NCI-H2227 (cell line): ENCODE measurements at regions not wholly inside any gene's neighbourhood (a gene's known extent, or its start where the extent isn't known, plus 50 kb on each side); places are given as distances from the start of the nearest gene placed in this dataset.

Experiments used
- DNase-seq: peaks from one replicate; lab custom pipeline; 2025; ENCODE audit not compliant: unreplicated experiment; lab: John Stamatoyannopoulos, UW

DNA sequence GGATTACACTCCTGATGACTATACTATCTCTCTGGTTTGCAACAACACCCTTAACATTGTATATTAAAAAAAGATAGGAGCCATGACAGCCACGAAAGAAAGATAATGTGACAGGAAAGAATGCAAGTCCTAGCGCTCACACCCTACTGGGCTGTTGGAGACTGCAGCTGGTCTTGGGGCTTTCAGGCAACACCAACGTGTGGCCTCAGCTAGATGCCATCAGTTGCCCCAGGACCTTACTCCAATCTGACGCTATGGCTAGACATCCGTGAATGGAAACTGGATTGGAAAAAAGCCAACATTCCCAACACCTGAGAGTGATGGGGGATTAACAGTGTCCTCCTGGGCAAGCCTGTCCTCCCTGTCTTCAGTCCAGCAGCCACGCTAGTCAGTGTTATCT is 357.4 kb upstream of the GULP1 start:
- no peak for DNase-seq

DNA sequence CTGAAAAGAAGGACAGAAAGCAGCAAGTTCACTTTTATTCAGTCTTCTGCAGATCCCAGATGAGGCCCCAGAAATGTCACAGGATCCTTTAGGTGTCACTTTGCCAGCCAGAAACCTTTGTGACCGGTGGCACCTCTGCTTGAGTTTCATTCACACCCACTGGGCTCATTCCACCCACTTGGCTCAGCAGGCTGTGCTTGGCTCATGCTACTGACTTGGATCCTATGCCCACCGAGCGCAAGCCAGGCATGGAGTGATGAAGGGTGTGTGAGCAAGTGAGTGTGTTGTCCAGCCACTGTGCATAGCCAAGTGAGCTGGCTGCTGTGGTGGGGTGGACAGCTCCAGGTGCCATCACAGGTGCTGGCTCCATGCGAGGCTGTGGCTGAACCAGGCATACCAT is 357.0 kb upstream of the GULP1 start:
- DNase-seq = no peak

DNA sequence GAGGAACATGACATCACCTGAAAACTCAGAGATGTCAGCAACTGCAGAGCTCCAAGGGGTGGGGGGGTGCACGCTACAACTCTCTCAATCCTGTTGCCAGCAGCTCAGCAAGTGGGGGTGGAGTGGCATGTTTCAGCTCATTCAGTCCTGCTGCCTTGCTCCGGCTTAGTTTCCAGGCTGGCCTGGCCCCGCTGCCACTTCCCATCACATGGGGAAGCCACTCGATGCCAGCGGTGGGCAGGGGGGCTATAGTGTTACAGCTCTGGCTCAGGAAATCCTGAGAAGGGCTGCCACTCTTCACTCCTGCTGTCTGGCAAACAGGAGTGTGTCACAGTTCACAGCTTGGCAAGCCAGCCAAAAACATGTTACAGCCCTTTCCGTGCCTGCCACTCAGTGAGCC is 356.5 kb upstream of the GULP1 start:
- no peak for DNase-seq

DNA sequence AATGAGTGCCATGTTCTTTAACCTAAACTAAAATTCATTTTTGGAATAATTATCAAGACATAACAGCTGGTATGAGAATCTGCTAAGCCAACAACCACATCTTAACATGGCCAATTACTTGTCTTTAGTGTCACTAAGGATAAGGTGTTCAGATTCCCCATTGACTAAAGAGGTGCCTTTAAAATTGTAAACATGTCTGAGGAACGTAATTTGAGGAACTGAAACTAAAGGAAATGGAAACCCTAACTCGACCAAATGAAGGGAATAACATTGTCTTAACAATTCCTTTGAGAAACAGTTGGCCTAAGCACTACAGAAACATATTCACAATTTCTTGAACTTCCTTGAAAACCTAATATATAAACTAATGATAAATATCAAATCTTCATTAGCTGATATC is 355.4 kb upstream of the GULP1 start:
- DNase-seq = no peak

DNA sequence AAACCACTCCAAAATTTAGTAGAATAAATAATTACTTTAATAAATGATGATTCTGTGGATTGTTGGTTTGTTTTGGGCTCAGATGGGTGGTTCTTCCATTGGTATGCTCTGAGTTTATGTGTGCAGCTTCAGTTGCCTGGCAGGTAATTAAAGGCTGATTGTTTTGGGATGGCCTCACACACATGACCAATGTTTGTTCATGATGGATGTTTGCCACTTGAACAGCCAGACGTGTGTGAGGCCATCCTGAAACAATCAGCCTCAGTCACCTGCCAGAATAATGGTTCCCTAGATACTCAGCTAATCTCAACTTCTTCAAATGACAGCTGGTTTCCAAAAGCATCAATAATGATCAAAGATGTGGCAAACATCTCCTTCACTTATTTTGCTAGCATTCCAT is 352.5 kb upstream of the GULP1 start:
- DNase-seq = no peak

DNA sequence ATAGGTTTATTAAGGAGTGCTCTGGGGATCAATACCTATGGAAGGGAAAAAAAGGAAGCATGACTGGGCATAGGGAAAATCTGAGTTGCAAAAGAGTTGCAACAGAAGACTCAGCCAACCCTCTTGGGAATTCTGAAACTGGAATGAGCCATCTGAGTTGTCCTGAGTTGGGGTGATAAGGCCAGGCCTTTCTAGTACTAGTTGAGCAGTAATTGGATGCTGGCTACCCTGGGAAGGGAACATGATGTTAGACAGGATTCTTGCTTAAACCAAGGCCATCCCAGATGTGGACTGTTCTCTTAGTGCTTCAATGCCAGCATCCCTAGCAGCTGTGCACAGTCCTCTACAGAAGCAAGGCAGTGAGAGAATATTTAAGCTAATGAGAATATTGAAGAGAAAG is 348.8 kb upstream of the GULP1 start:
- no peak for DNase-seq

DNA sequence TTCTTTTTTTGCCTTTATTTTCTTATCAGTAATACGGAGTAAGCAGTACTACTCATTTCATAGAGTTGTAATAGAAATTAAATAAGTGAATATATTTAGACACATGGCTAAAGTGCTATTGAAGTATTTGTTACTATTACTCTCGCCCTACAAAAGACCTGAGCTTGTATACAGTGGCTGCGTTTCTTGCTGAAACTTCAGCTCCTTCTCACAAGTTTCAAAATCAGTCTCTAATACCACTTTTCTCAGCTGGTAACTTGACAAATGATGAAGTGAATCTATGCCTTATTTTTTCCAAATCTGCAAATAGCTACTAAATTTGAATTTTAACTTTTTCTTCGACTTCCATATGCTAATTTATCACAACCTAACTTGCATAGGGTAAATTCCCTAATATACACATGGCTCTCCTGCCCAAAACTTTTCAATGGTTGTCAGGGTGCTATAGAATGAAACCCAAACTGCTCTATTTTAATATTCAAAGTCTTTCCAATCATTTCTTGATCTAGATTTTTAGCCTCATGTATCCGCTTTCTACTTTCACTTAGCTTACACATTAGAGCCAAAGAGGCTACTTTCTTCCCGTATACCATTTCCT is 347.8 kb upstream of the GULP1 start:
- no peak for DNase-seq

DNA sequence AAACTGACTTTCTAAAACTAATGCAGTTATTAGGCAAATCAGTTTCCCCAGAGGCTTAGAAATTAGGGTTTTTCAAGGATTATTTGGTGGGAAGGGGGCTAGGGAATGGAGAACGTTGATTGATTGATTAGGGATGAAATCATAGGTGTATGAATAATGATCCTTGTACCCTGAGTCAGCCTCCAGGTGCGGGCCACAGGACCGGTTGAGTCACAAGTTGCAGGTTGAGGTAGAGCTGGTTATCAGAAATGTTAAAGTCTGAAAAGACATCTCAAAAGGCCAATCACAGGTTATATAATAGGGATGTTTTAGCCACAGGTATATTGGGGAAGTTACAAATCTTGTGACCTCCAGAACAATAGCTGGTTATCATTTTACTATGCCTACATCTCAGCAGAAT is 341.8 kb upstream of the GULP1 start:
- no peak for DNase-seq

DNA sequence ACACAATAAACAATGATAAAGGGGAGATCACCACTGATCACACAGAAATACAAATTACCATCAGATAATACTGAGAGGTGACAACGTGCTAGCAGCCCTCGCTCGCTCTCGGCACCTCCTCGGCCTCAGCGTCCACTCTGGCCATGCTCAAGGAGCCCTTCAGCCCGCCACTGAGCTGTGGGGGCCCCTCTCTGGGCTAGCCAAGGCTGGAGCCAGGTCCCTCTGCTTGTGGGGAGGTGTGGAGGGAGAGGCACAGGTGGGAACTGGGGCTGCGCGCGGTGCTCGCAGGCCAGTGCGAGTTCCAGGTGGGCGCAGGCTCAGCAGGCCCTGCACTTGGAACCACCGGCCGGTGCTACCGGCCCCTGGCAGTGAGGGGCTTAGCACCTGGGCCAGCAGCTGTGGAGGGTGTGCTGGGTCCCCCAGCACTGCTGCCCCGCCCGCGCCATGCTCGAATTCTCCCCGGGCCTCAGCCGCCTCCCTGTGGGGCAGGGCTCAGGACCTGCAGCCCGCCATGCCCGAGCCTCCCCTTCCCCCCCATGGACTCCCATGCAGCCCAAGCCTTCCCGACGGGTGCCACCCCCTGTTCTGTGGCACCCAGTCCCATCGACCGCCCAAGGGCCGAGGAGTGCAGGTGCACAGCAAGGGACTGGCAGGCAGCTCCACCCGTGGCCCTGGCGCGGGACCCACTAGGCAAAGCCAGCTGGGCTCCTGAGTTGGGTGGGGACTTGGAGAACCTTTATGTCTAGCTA is 340.0 kb upstream of the GULP1 start:
- DNase-seq = no peak

DNA sequence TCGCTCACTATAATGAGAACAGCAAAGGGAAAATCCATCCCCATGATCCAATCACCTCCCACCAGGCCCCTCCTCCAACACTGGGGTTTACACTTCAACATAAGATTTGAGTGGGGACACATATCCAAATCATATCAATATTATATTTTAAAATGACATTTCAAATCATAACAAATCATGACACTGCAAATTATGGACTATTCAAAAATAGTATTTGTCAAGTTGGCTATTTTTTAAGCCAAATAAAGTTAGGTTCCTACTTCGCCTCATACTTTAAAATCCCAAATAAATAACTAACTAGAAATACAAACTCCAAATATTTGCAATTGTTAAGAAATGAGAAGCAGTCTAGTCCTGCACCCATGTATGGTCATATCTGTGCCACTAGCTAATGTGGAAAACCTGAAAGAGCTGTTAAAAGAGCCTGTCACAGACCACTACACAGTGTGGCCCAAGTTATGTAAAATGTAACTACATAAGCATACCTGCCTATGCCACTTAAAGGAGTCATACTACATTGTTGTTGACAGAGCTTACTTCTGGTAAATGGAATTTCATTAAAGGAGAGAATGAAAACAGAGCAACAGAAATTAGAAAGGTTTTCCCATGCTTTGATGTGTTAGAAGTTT is 334.7 kb upstream of the GULP1 start:
- no peak for DNase-seq

DNA sequence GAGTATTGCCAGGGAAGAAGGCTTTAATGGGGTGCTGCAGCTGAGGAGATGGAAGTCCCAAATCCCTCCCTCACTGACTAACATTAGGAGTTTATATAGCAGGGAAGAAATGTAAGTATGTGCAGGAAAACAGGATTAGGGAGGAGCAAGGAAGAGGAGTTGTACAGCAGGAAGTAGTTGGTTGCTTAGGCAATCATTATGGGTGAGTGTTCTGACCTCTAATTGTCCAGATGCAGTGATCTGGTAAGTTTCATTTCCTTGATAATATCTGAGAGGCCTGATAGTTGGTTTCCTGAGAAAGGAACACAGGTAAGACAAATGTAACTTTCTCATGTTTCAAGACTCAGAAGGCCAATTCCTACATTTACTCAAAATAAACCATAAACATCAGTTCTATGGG is 331.9 kb upstream of the GULP1 start:
- no peak for DNase-seq

DNA sequence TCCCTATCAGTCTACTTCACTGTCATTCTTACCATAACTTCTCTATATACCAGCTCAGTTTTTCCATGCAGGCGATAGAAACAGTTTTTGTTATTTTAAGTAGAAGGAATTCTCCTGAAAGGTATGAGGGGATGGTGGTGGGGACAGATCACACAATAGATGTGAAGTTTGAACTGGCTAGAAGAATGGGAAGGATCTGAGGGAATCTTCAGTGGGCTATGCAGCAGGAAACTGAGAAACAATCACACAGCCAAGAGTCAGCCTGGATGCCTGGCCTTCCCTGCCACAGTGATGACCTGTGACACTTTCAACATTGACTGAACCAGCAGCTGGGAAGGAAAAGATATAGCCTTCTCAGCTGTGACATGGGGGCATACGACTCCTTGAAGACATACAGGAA is 329.1 kb upstream of the GULP1 start:
- DNase-seq = no peak

DNA sequence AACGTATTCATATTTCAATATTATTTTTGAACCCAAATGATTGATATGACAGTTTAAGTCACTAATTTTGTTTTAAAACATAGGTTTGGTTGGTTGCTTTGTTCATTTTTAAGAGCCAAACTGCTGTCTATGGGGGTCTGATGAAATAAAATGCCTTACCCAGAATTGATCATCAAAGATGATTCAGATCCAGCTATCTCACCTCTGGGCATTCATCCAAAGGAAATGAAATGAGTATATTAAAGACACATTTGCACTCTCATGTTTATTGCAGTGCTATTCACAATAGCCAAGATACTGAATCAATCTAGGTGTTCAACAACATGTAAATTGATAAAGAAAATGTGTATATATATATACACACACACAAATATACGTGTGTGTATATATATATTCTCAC is 326.9 kb upstream of the GULP1 start:
- no peak for DNase-seq

DNA sequence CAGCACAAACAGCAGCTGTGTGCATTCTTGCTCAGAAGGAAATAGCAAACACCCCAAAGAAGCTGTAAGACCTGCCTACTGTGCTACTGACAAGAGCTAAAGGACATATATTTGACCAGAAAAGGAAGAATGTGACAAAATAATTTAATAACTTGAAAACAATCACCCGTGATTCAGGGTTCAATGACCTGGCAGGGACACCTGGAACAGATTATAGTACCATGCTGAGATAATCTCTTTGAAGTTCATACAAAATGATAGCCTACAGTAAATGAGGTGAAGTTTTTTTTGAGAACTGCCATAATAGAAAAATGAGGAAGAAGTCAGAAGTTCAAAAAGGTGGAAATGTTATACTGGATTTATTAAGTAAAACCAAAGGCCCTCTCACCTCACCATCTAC is 324.8 kb upstream of the GULP1 start:
- no peak for DNase-seq

DNA sequence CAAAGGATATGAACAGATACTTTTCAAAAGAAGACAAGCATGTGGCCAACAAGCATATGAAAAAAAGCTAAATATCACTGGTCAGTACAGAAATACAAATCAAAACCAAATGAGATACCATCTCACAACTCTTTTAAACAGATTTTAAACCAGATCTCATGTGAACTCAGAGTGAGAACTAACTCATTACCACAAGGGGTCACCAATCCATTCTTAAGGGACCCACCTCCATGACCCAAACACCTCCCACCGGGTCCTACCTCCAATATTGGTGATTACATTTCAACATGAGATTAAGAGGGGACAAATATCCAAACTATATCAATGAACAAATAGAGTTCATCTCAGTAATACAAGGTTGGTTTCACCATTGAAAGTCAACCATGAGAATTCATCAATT is 319.8 kb upstream of the GULP1 start:
- DNase-seq = no peak

DNA sequence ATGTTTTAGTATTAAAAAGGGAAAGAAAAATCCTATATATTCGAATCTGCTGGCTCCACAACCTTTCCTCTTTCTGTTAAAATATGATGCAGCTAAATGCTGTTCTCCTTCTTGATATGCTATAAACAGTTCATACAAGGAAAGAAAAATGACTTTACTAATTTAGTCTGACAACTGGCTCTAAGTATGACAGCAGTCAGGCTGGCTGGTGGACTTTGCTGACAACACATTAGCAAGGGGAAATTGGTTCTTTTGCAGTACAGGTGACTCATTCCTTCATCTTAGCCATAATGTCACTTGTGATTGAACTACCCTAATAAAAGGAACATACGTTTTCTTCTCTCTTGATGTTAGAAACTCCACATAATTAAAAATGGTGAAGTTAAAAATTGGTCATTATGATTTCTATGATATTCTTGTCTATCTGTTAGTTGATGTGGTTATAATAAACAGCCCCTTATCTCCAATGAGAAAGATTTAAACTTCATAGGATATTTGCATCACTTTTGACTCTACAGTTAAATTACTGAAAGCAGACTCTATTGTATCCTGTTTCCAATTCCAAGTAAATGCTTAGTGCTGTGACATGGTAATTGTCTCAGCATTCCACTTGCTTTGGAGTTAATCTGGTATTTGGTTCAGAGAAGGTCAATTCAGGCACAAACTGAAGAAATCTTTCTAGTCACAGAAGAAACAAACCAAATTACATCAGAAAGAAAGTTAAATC is 315.3 kb upstream of the GULP1 start:
- DNase-seq = no peak

DNA sequence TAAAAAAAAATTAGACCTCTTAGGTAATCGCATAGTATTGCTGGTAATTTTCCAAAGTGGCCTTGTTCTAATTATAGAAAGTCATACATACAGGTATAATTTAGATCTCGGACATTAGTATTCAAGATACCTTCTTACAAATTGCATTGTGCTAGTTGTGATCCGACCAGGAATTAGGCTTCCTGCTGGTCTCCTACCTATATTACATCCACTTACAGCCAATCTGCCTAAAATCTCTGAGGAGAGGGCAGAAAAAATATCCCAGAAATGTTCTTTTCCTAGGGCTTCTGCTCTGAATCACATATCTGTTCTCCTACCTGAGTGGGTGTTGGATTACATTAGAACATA is 314.7 kb upstream of the GULP1 start:
- no peak for DNase-seq

DNA sequence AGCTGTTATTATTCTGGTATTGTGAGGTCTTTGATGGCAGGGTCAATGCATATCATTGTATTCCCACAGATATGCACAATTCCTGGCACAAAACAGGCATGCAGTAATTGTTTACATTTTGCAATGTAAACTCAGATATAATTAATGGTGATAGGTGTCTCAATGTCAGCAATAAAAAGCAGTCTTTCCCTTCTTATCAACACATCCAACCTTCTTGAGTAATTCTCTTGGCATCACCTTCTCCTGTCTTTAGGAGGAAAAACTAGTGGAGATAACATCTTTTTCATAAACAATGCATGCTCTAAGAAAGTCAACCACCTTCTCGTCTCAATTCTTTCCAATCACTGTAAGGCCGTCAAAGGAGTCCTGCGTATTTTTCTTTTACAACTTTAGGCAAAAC is 313.3 kb upstream of the GULP1 start:
- no peak for DNase-seq

DNA sequence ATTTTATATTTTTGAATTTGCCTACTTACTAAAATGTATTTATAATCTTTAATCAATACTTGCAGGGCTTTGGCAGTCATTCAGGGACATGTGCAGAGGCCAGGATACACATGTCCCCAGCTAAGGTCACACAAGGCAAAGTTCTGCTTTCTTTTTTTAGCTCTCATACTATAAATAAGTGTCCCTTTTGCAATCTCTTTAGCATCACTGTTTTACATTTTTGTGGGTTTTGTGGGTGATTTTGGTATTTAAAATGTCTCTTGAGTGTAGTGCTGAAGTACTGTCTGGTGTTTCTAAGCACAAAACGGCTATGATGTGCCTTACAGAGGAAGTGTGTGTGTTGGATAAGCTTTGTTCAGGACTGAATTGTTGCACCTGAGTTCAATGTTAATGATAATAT is 309.0 kb upstream of the GULP1 start:
- DNase-seq = no peak

DNA sequence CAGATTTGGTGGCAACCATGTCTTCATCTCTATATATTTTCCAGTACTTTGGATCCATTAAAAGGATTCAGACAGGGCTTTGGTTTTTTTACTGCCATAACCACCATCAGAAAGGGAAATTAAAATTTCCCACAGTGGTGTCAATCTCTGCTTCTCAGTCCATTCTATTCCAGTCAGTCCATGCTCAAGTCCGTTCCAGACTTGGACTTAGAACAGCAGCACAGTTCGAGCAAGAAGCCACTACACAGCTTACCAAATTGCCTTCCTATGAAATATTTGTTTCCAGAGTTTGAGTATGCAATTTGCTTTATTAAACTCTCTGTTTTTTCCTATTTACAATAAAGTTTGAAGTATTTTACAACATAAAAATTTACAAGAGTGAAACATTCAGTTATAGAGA is 306.5 kb upstream of the GULP1 start:
- no peak for DNase-seq

DNA sequence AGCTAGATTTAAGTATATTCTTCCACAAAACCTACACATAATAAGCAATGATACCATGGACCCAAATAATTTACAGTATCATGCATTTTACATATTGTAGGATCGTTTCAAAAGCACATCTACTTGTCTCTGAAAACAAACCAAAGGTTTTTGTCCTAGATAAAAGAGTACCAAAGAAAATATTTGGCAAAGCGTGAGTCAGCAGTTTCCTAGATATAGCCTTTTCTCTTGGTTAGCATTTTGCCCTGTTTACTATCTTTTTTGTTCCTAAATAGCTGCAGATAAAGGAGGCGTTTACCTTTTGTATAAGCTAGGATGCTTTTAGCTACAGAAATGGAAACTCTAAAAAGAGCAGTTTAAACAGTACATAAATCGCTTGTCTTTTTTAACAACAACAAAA is 305.8 kb upstream of the GULP1 start:
- no peak for DNase-seq

DNA sequence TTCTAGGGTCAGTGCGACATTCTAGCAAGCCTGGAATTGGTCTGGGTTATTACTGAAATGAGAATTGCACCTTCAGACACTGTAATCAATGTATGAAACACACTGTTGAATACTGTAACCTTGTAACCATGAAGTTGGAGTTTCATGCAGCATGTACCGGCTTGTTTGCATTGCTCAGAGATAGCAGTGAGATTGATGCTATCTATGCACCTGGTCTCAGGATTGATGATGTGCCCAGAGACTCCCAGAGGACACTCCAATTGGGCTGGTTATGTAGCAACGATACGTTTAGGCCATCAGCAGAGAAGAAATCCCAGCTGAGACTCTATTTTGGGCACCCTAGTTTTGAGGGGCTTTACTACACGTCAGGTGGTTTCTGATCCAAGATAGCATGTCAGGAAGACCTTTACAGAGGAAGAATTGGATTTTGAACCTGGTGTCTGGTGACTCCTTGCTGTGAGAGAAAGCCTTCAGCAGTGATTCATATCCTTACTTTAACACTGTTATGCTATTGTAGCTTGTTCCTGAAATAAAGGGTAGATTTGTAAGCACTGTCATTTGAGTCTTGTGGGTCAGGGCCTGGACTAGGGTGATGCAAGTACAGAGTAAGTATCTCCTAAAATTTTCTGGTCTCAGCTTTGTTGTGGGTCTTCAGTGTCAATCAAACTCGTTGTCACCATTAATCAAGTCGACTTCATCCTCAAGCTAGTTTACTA is 305.1 kb upstream of the GULP1 start:
- no peak for DNase-seq
